GM23248 (cell line): ENCODE measurements at regions not wholly inside any gene's neighbourhood (a gene's known extent, or its start where the extent isn't known, plus 50 kb on each side); places are given as distances from the start of the nearest gene placed in this dataset.

Experiments used
- DNase-seq: peaks from one replicate; pipeline ENCODE4 v3.0.0-alpha.2; 2015
- H2AFZ ChIP-seq: fragments of 200-600 bp; sonication (generic); 2 replicates; pipeline ENCODE4 v1.6.1; 2016; ENCODE audit warnings: antibody characterized with exemption
- H3F3A ChIP-seq: fragments of 200-600 bp; sonication (generic); 2 replicates; pipeline ENCODE4 v1.6.1; 2016; ENCODE audit warnings: mild to moderate bottlenecking, antibody characterized with exemption, mixed run types; ENCODE audit not compliant: insufficient read depth
- H3K27ac ChIP-seq: fragments of 200-600 bp; sonication (generic); 2 replicates; pipeline ENCODE4 v1.5.1; 2016; ENCODE audit warnings: mild to moderate bottlenecking
- H3K27me3 ChIP-seq: fragments of 200-600 bp; sonication (generic); replicated peaks from 2 replicates; pipeline ENCODE4 v1.6.1; 2016; ENCODE audit warnings: mild to moderate bottlenecking; ENCODE audit not compliant: insufficient read depth
- H3K36me3 ChIP-seq: fragments of 200-600 bp; sonication (generic); 2 replicates; pipeline ENCODE4 v1.6.1; 2016; ENCODE audit warnings: low read depth, mild to moderate bottlenecking
- H3K4me1 ChIP-seq: fragments of 200-600 bp; sonication (generic); 2 replicates; pipeline ENCODE4 v1.6.1; 2016; ENCODE audit warnings: mild to moderate bottlenecking; ENCODE audit not compliant: insufficient read depth
- H3K4me2 ChIP-seq: fragments of 200-600 bp; sonication (generic); one replicate; pipeline ENCODE4 v1.6.1; 2016; ENCODE audit warnings: mild to moderate bottlenecking; ENCODE audit not compliant: unreplicated experiment
- H3K4me3 ChIP-seq: fragments of 200-600 bp; sonication (generic); 2 replicates; pipeline ENCODE4 v1.5.1; 2016; ENCODE audit warnings: mild to moderate bottlenecking
- H3K79me2 ChIP-seq: fragments of 200-600 bp; sonication (generic); 2 replicates; pipeline ENCODE4 v1.6.1; 2016; ENCODE audit warnings: mild to moderate bottlenecking; ENCODE audit not compliant: insufficient read depth
- H3K9ac ChIP-seq: fragments of 200-600 bp; sonication (generic); 2 replicates; pipeline ENCODE4 v1.6.1; 2016; ENCODE audit warnings: mild to moderate bottlenecking
- H3K9me2 ChIP-seq: fragments of 200-600 bp; sonication (generic); 2 replicates; pipeline ENCODE4 v1.6.1; 2016; ENCODE audit warnings: mixed run types, mild to moderate bottlenecking, moderate library complexity; ENCODE audit not compliant: insufficient read depth
- H3K9me3 ChIP-seq: fragments of 200-600 bp; sonication (generic); one replicate; pipeline ENCODE4 v1.6.1; 2017; ENCODE audit warnings: low read depth
- H4K20me1 ChIP-seq: fragments of 200-600 bp; sonication (generic); 2 replicates; pipeline ENCODE4 v1.6.0; 2016; ENCODE audit not compliant: insufficient read depth
- EZH2 ChIP-seq: fragments of 200-600 bp; sonication (generic); IDR thresholded peaks from 2 replicates; pipeline ENCODE4 v1.6.1; 2018; ENCODE audit warnings: antibody characterized with exemption, mild to moderate bottlenecking; ENCODE audit not compliant: insufficient read depth, poor library complexity, severe bottlenecking
- EZH2phosphoT487 ChIP-seq: fragments of 200-600 bp; sonication (generic); IDR thresholded peaks from 2 replicates; pipeline ENCODE4 v1.6.1; 2018; ENCODE audit warnings: antibody characterized with exemption, moderate library complexity, mild to moderate bottlenecking, low read depth; ENCODE audit not compliant: insufficient read depth
- WGBS, 2 experiments: methylation state at CpG; one replicate each; pipeline ENCODE4 v1.1.6; 2015 to 2017; ENCODE audit warnings: low lambda C conversion rate in 2 of 2, low coverage in 1 of 2; ENCODE audit errors: missing lambda C conversion rate in 2 of 2; 5-methylcytosine and 5-hydroxymethylcytosine counted together
- in situ Hi-C: fragments of 300-500 bp; cut with MboI; formaldehyde crosslinking; loops from 2 replicates; pipeline ENCODE4 v1.15.0; 2020

GRCh38 chr1:192003295-192004077 is 154.8 kb upstream of the RGS18 start:
- Histone ChIP-seq H3K27me3 (no peaks in the 10 kb centered on the region), H3K36me3 (no peaks in the 10 kb centered on the region), H3K4me2 (no peak overlapping the region), H3K9me2 (no peaks in the 10 kb centered on the region), H3K9ac (no peak overlapping the region), H2AFZ (no peak overlapping the region), H3K4me1 (no peaks in the 10 kb centered on the region), H3K4me3 (no peak overlapping the region), H3K79me2 (no peaks in the 10 kb centered on the region), H3K27ac (no peak overlapping the region), H4K20me1 (no peaks in the 10 kb centered on the region), H3F3A (no peaks in the 10 kb centered on the region), H3K9me3 (no peaks in the 10 kb centered on the region)
- no peak for DNase-seq
- TF ChIP-seq EZH2phosphoT487 (no peak), EZH2 (no peak)
- in situ Hi-C loops, result no loop called here
- WGBS, 2 experiments, result 40 to 41% methylated on average over 5 of the region's 5 CpGs

- Histone ChIP-seq H3K4me3 (no peak overlapping the region), H3K79me2 (no peaks in the 10 kb centered on the region), H3K9ac (no peak overlapping the region), H3K9me3 (no peaks in the 10 kb centered on the region), H3F3A (no peaks in the 10 kb centered on the region), H3K4me1 (no peaks in the 10 kb centered on the region), H3K36me3 (no peaks in the 10 kb centered on the region), H2AFZ (no peak overlapping the region), H3K27ac (no peak overlapping the region), H3K27me3 (no peaks in the 10 kb centered on the region), H3K9me2 (no peaks in the 10 kb centered on the region), H3K4me2 (no peak overlapping the region), H4K20me1 (no peaks in the 10 kb centered on the region)
- WGBS, 2 experiments, result 19 to 26% methylated on average over 3 of the region's 3 CpGs
- TF ChIP-seq EZH2 (no peak), EZH2phosphoT487 (no peak)
- DNase-seq, result no peak
- in situ Hi-C loops, result no loop called here
Measured at GRCh38 chr1:192005976-192006375, 152.3 kb upstream of the RGS18 start.

- H3K4me3 ChIP-seq, result no peak overlapping the region
- no peaks in the 10 kb centered on the region for H3K27me3 ChIP-seq
- H4K20me1 ChIP-seq, result no peaks in the 10 kb centered on the region
- no peaks in the 10 kb centered on the region for H3K4me1 ChIP-seq
- WGBS, 2 experiments, result 0% methylated on average over 1 of the region's 1 CpG
- no peak overlapping the region for H3K4me2 ChIP-seq
- in situ Hi-C loops, result no loop called here
- H3K36me3 ChIP-seq, result no peaks in the 10 kb centered on the region
- TF ChIP-seq EZH2phosphoT487 (no peak), EZH2 (no peak)
- H3K9ac ChIP-seq, result no peak overlapping the region
- no peaks in the 10 kb centered on the region for H3K79me2 ChIP-seq
- H3K9me3 ChIP-seq, result no peaks in the 10 kb centered on the region
- H3K9me2 ChIP-seq, result no peaks in the 10 kb centered on the region
- H3F3A ChIP-seq, result no peaks in the 10 kb centered on the region
- H3K27ac ChIP-seq, result no peak overlapping the region
- no peak overlapping the region for H2AFZ ChIP-seq
- no peak for DNase-seq
Measured at GRCh38 chr1:192008281-192008825, 149.9 kb upstream of the RGS18 start.

GRCh38 chr1:192010406-192010805 is 147.9 kb upstream of the RGS18 start:
- Histone ChIP-seq H3K36me3 (no peaks in the 10 kb centered on the region), H3K9me2 (no peaks in the 10 kb centered on the region), H3K27ac (no peak overlapping the region), H3K9ac (no peak overlapping the region), H3K27me3 (no peaks in the 10 kb centered on the region), H3F3A (no peaks in the 10 kb centered on the region), H3K4me1 (no peaks in the 10 kb centered on the region), H3K4me3 (no peak overlapping the region), H3K4me2 (no peak overlapping the region), H2AFZ (no peak overlapping the region), H3K9me3 (no peaks in the 10 kb centered on the region), H4K20me1 (no peaks in the 10 kb centered on the region), H3K79me2 (no peaks in the 10 kb centered on the region)
- TF ChIP-seq EZH2, result no peak
- TF ChIP-seq EZH2phosphoT487, result no peak
- no peak for DNase-seq
- in situ Hi-C loops, result no loop called here
- 28 to 33% methylated on average over 1 of the region's 1 CpG for WGBS, 2 experiments

GRCh38 chr1:192011525-192011924 is 146.7 kb upstream of the RGS18 start:
- 54% methylated on average over 11 of the region's 11 CpGs for WGBS, 2 experiments
- no peak overlapping the region for H3K4me2 ChIP-seq
- H3K4me1 ChIP-seq, result no peaks in the 10 kb centered on the region
- no peaks in the 10 kb centered on the region for H3K9me3 ChIP-seq
- no peaks in the 10 kb centered on the region for H4K20me1 ChIP-seq
- H3K79me2 ChIP-seq, result no peaks in the 10 kb centered on the region
- H3F3A ChIP-seq, result no peaks in the 10 kb centered on the region
- H3K36me3 ChIP-seq, result no peaks in the 10 kb centered on the region
- H2AFZ ChIP-seq, result no peak overlapping the region
- H3K27me3 ChIP-seq, result no peaks in the 10 kb centered on the region
- TF ChIP-seq EZH2 (no peak), EZH2phosphoT487 (no peak)
- H3K9ac ChIP-seq, result no peak overlapping the region
- in situ Hi-C loops, result no loop called here
- H3K9me2 ChIP-seq, result no peaks in the 10 kb centered on the region
- no peak for DNase-seq
- no peak overlapping the region for H3K4me3 ChIP-seq
- H3K27ac ChIP-seq, result no peak overlapping the region
